Liver (tissue), 8 donors: ENCODE measurements at regions not wholly inside any gene's neighbourhood (a gene's known extent, or its start where the extent isn't known, plus 50 kb on each side); places are given as distances from the start of the nearest gene placed in this dataset.

Experiments used
- DNase-seq: peaks from one replicate; pipeline ENCODE4 v3.0.0-alpha.2; 2017; ENCODE audit warnings: low spot score
- H3K27ac ChIP-seq, 2 donors: one replicate each; pipeline ENCODE4 v1.7.0; 2013; ENCODE audit warnings: inconsistent platforms in 2 of 2, low read length in 2 of 2, control low read depth in 1 of 2, low read depth in 1 of 2, mild to moderate bottlenecking in 1 of 2
- H3K27me3 ChIP-seq, 4 donors: one replicate each; pipeline versions ENCODE4 v1.6.1 to v1.7.0; 2013; ENCODE audit warnings: low read length in 3 of 4, inconsistent platforms in 1 of 4, mild to moderate bottlenecking in 1 of 4, moderate library complexity in 1 of 4; ENCODE audit not compliant: control insufficient read depth in 4 of 4, insufficient read depth in 4 of 4
- H3K36me3 ChIP-seq, 4 donors: one replicate each; pipeline versions ENCODE4 v1.6.1 to v1.7.0; 2013; ENCODE audit warnings: low read length in 3 of 4, mild to moderate bottlenecking in 3 of 4, low read depth in 1 of 4, moderate library complexity in 1 of 4; ENCODE audit not compliant: control insufficient read depth in 4 of 4, insufficient read depth in 3 of 4
- H3K4me1 ChIP-seq, 4 donors: one replicate each; pipeline versions ENCODE4 v1.6.1 to v1.7.0; 2013; ENCODE audit warnings: low read length in 3 of 4, mild to moderate bottlenecking in 3 of 4, moderate library complexity in 1 of 4; ENCODE audit not compliant: control insufficient read depth in 4 of 4, insufficient read depth in 4 of 4
- H3K4me3 ChIP-seq, 3 donors: one replicate each; pipeline versions ENCODE4 v1.6.1 to v1.7.0; 2013; ENCODE audit warnings: low read length in 3 of 3, control low read depth in 1 of 3, low read depth in 1 of 3, mild to moderate bottlenecking in 1 of 3
- H3K9ac ChIP-seq, 2 donors: one replicate each; pipeline ENCODE4 v1.7.0; 2013; ENCODE audit warnings: low read length in 2 of 2, mild to moderate bottlenecking in 2 of 2, moderate library complexity in 2 of 2, control low read depth in 1 of 2, low read depth in 1 of 2
- H3K9me3 ChIP-seq, 4 donors: one replicate each; pipeline versions ENCODE4 v1.6.1 to v1.7.0; 2013; ENCODE audit warnings: low read length in 3 of 4; ENCODE audit not compliant: control insufficient read depth in 4 of 4
- ATF3 ChIP-seq: IDR thresholded peaks from 2 replicates; pipeline ENCODE4 v1.6.1; 2016; ENCODE audit warnings: antibody characterized with exemption
- EGR1 ChIP-seq, 2 donors: IDR thresholded peaks; 2 replicates each; pipeline ENCODE4 v1.6.1; 2016 to 2018; ENCODE audit warnings: antibody characterized with exemption in 2 of 2, low read depth in 2 of 2
- FOXA1 ChIP-seq: IDR thresholded peaks from 2 replicates; pipeline ENCODE4 v1.6.1; 2016; ENCODE audit warnings: antibody characterized with exemption
- FOXA2 ChIP-seq: IDR thresholded peaks from 2 replicates; pipeline ENCODE4 v1.6.1; 2016; ENCODE audit warnings: antibody characterized with exemption
- GABPA ChIP-seq, 2 donors: IDR thresholded peaks in 1 of 2; conservative IDR thresholded peaks in 1 of 2; 2 replicates each; pipeline ENCODE4 v1.6.1; 2016; ENCODE audit warnings: antibody characterized with exemption in 2 of 2, mild to moderate bottlenecking in 1 of 2, moderate library complexity in 1 of 2
- HNF4A ChIP-seq, 2 donors: conservative IDR thresholded peaks; 2 replicates each; pipeline ENCODE4 v1.6.1; 2016; ENCODE audit warnings: antibody characterized with exemption in 2 of 2, mild to moderate bottlenecking in 2 of 2
- HNF4G ChIP-seq: IDR thresholded peaks from 2 replicates; pipeline ENCODE4 v1.6.1; 2016; ENCODE audit warnings: antibody characterized with exemption
- JUND ChIP-seq, 2 donors: IDR thresholded peaks; 2 replicates each; pipeline ENCODE4 v1.6.1; 2016; ENCODE audit warnings: antibody characterized with exemption in 2 of 2
- NR2F2 ChIP-seq: IDR thresholded peaks from 2 replicates; pipeline ENCODE4 v1.6.1; 2016; ENCODE audit warnings: antibody characterized with exemption
- RAD21 ChIP-seq, 2 donors: IDR thresholded peaks; 2 replicates each; pipeline ENCODE4 v1.6.1; 2016; ENCODE audit warnings: antibody characterized with exemption in 2 of 2, mild to moderate bottlenecking in 2 of 2
- REST ChIP-seq: IDR thresholded peaks from 2 replicates; pipeline ENCODE4 v1.6.1; 2016; ENCODE audit warnings: antibody characterized with exemption, mild to moderate bottlenecking
- RXRA ChIP-seq, 2 donors: IDR thresholded peaks; 2 replicates each; pipeline ENCODE4 v1.6.1; 2017 to 2018; ENCODE audit warnings: antibody characterized with exemption in 2 of 2, mild to moderate bottlenecking in 1 of 2
- SP1 ChIP-seq: IDR thresholded peaks from 2 replicates; pipeline ENCODE4 v1.6.1; 2018; ENCODE audit warnings: antibody characterized with exemption, mild to moderate bottlenecking
- TAF1 ChIP-seq: conservative IDR thresholded peaks from 2 replicates; pipeline ENCODE4 v1.6.1; 2016; ENCODE audit warnings: antibody characterized with exemption, mild to moderate bottlenecking
- YY1 ChIP-seq: IDR thresholded peaks from 2 replicates; pipeline ENCODE4 v1.6.1; 2016; ENCODE audit warnings: antibody characterized with exemption, mild to moderate bottlenecking
- WGBS: extraction: QIAGEN DNeasy Blood & Tissue Kit; methylation state at CpG from one replicate; pipeline ENCODE4 v1.1.7; 2013; 5-methylcytosine and 5-hydroxymethylcytosine counted together
- TF ChIP-seq, protein P1 (sequence below): fragments of 150-350 bp; IDR thresholded peaks from 2 replicates; pipeline ENCODE4 v1.5.1; 2017; ENCODE audit warnings: improper control_type of control experiment, low read depth, low read length; ENCODE audit not compliant: missing input control
- donor health status: healthy.
- donor health status: healthy.
- donor health status: healthy.
- donor health status: healthy.
- donor health status: healthy.

- Histone ChIP-seq H3K27ac (no peak overlapping the region), H3K27me3 (no peaks in the 10 kb centered on the region), H3K4me1 (peaks cover 0 to 4% (median 0%) of the 10 kb centered on the region in 4 donors), H3K4me3 (no peak overlapping the region), H3K9me3 (no peaks in the 10 kb centered on the region), H3K9ac (no peak overlapping the region), H3K36me3 (no peaks in the 10 kb centered on the region)
- no peak for TF ChIP-seq GABPA (IDR thresholded peaks at IDR 0.05 in 1 of 2, conservative IDR thresholded peaks at IDR 0.05 in 1 of 2)
- TF ChIP-seq FOXA2: no peak
- no peak for TF ChIP-seq REST
- TF ChIP-seq, protein P1, sequence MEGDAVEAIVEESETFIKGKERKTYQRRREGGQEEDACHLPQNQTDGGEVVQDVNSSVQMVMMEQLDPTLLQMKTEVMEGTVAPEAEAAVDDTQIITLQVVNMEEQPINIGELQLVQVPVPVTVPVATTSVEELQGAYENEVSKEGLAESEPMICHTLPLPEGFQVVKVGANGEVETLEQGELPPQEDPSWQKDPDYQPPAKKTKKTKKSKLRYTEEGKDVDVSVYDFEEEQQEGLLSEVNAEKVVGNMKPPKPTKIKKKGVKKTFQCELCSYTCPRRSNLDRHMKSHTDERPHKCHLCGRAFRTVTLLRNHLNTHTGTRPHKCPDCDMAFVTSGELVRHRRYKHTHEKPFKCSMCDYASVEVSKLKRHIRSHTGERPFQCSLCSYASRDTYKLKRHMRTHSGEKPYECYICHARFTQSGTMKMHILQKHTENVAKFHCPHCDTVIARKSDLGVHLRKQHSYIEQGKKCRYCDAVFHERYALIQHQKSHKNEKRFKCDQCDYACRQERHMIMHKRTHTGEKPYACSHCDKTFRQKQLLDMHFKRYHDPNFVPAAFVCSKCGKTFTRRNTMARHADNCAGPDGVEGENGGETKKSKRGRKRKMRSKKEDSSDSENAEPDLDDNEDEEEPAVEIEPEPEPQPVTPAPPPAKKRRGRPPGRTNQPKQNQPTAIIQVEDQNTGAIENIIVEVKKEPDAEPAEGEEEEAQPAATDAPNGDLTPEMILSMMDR: no peak
- TF ChIP-seq YY1: no peak
- TF ChIP-seq HNF4G: no peak
- no peak for TF ChIP-seq NR2F2
- TF ChIP-seq JUND (IDR thresholded peaks at IDR 0.05): no peak
- no peak for TF ChIP-seq FOXA1
- TF ChIP-seq EGR1 (IDR thresholded peaks at IDR 0.05; ENCODE audit: low read depth in 2 of 2): no peak
- TF ChIP-seq ATF3: no peak
- 55% methylated on average over 8 of the region's 8 CpGs for WGBS
- DNase-seq: no peak
These were observed 145.5 kb upstream of the RPS6KA2 start for GRCh38 chr6:166772518-166772917.

- H3K4me3 ChIP-seq: no peak overlapping the region
- H3K27ac ChIP-seq: no peak overlapping the region
- no peaks in the 10 kb centered on the region for H3K27me3 ChIP-seq
- WGBS: 90% methylated on average over 13 of the region's 13 CpGs
- no peak overlapping the region for H3K9ac ChIP-seq
- TF ChIP-seq HNF4A (conservative IDR thresholded peaks at IDR 0.05) (no peak), SP1 (no peak), RAD21 (IDR thresholded peaks at IDR 0.05) (no peak), RXRA (IDR thresholded peaks at IDR 0.05) (no peak), TAF1 (no peak), GABPA (IDR thresholded peaks at IDR 0.05 in 1 of 2, conservative IDR thresholded peaks at IDR 0.05 in 1 of 2) (no peak), FOXA2 (no peak), NR2F2 (no peak), YY1 (no peak), FOXA1 (no peak), EGR1 (IDR thresholded peaks at IDR 0.05; ENCODE audit: low read depth in 2 of 2) (no peak), JUND (IDR thresholded peaks at IDR 0.05) (no peak), ATF3 (no peak), REST (no peak)
- TF ChIP-seq, protein P1: no peak
- no peak for DNase-seq
- H3K4me1 ChIP-seq: peaks cover 0 to 12% (median 6%) of the 10 kb centered on the region in 4 donors
- no peaks in the 10 kb centered on the region for H3K36me3 ChIP-seq
- H3K9me3 ChIP-seq: no peaks in the 10 kb centered on the region
These were observed 144.7 kb upstream of the RPS6KA2 start for GRCh38 chr6:166771701-166772100.
